ENCODE measurements at regions not wholly inside any gene's neighbourhood (a gene's known extent, or its start where the extent isn't known, plus 50 kb on each side); places are given as distances from the start of the nearest gene placed in this dataset.

GRCh38 chr14:56351861-56352260 is 227.7 kb upstream of the TMEM260 start:
- no peaks in the 10 kb centered on the region for H3K36me3 Mint-ChIP-seq
- Histone ChIP-seq H3K4me1 (ENCODE audit: control insufficient read depth, insufficient read depth, low read length) (no peaks in the 10 kb centered on the region), H3K4me3 (ENCODE audit: low read length) (no peak overlapping the region), H3K9me3 (ENCODE audit: control insufficient read depth, insufficient read depth, low read length) (no peaks in the 10 kb centered on the region), H3K27me3 (ENCODE audit: control insufficient read depth, insufficient read depth, low read length) (no peaks in the 10 kb centered on the region), H3K27ac (ENCODE audit: low read length) (no peak overlapping the region), H3K36me3 (ENCODE audit: control insufficient read depth, insufficient read depth, low read length) (no peaks in the 10 kb centered on the region)
- no peaks in the 10 kb centered on the region for H3K9me3 Mint-ChIP-seq
- 91% methylated on average over 4 of the region's 4 CpGs for WGBS (ENCODE audit: insufficient coverage)
- no peaks in the 10 kb centered on the region for H3K4me1 Mint-ChIP-seq
- no peak for TF ChIP-seq CTCF (IDR thresholded peaks at IDR 0.05)
- no peaks in the 10 kb centered on the region for H3K27me3 Mint-ChIP-seq (ENCODE audit: low read depth in 2 of 2)
- DNase-seq (no peak), ATAC-seq (no peak)
- intact Hi-C loops (cut with micrococcal nuclease) = no loop called here
- H3K27ac Mint-ChIP-seq = no peak overlapping the region
- no peak overlapping the region for H3K4me3 Mint-ChIP-seq

GRCh38 chr14:56352999-56353398 is 226.6 kb upstream of the TMEM260 start:
- Mint-ChIP-seq H3K27ac (no peak overlapping the region), H3K4me3 (no peak overlapping the region), H3K9me3 (no peaks in the 10 kb centered on the region), H3K36me3 (no peaks in the 10 kb centered on the region), H3K27me3 (ENCODE audit: low read depth in 2 of 2) (no peaks in the 10 kb centered on the region), H3K4me1 (no peaks in the 10 kb centered on the region)
- Histone ChIP-seq H3K4me1 (ENCODE audit: control insufficient read depth, insufficient read depth, low read length) (no peaks in the 10 kb centered on the region), H3K9me3 (ENCODE audit: control insufficient read depth, insufficient read depth, low read length) (no peaks in the 10 kb centered on the region), H3K27me3 (ENCODE audit: control insufficient read depth, insufficient read depth, low read length) (no peaks in the 10 kb centered on the region), H3K4me3 (ENCODE audit: low read length) (no peak overlapping the region), H3K36me3 (ENCODE audit: control insufficient read depth, insufficient read depth, low read length) (no peaks in the 10 kb centered on the region), H3K27ac (ENCODE audit: low read length) (no peak overlapping the region)
- intact Hi-C loops (cut with micrococcal nuclease) = no loop called here
- no peak for TF ChIP-seq CTCF (IDR thresholded peaks at IDR 0.05)
- DNase-seq (no peak), ATAC-seq (no peak)
- WGBS (ENCODE audit: insufficient coverage) = 94% methylated on average over 2 of the region's 2 CpGs

- Histone ChIP-seq H3K4me3 (ENCODE audit: low read length) (no peak overlapping the region), H3K36me3 (ENCODE audit: control insufficient read depth, insufficient read depth, low read length) (no peaks in the 10 kb centered on the region), H3K9me3 (ENCODE audit: control insufficient read depth, insufficient read depth, low read length) (no peaks in the 10 kb centered on the region), H3K27ac (ENCODE audit: low read length) (no peak overlapping the region), H3K4me1 (ENCODE audit: control insufficient read depth, insufficient read depth, low read length) (no peaks in the 10 kb centered on the region), H3K27me3 (ENCODE audit: control insufficient read depth, insufficient read depth, low read length) (no peaks in the 10 kb centered on the region)
- Mint-ChIP-seq H3K27me3 (ENCODE audit: low read depth in 2 of 2) (no peaks in the 10 kb centered on the region), H3K4me1 (peaks cover 0 to 9% of the 10 kb centered on the region in 2 donors), H3K27ac (no peak overlapping the region), H3K36me3 (no peaks in the 10 kb centered on the region), H3K9me3 (no peaks in the 10 kb centered on the region), H3K4me3 (no peak overlapping the region)
- WGBS (ENCODE audit: insufficient coverage) = 78% methylated on average over 9 of the region's 9 CpGs
- intact Hi-C loops (cut with micrococcal nuclease) = no loop called here
- no peak for DNase-seq
- TF ChIP-seq CTCF (IDR thresholded peaks at IDR 0.05) = no peak
- no peak for ATAC-seq
Measured at GRCh38 chr14:56357428-56357827, 222.2 kb upstream of the TMEM260 start.

- peaks cover 0 to 9% of the 10 kb centered on the region in 2 donors for H3K4me1 Mint-ChIP-seq
- no peaks in the 10 kb centered on the region for H3K9me3 Mint-ChIP-seq
- DNase-seq = no peak
- H3K4me1 ChIP-seq (ENCODE audit: control insufficient read depth, insufficient read depth, low read length) = no peaks in the 10 kb centered on the region
- ATAC-seq = no peak
- H3K4me3 Mint-ChIP-seq = no peak overlapping the region
- no peak overlapping the region for H3K27ac Mint-ChIP-seq
- no peak overlapping the region for H3K27ac ChIP-seq (ENCODE audit: low read length)
- H3K27me3 Mint-ChIP-seq (ENCODE audit: low read depth in 2 of 2) = no peaks in the 10 kb centered on the region
- no peaks in the 10 kb centered on the region for H3K36me3 Mint-ChIP-seq
- intact Hi-C loops (cut with micrococcal nuclease) = no loop called here
- no peaks in the 10 kb centered on the region for H3K36me3 ChIP-seq (ENCODE audit: control insufficient read depth, insufficient read depth, low read length)
- TF ChIP-seq CTCF (IDR thresholded peaks at IDR 0.05) = no peak
- 52% methylated on average over 2 of the region's 2 CpGs for whole genome bisulfite sequencing (ENCODE audit: insufficient coverage)
- no peaks in the 10 kb centered on the region for H3K9me3 ChIP-seq (ENCODE audit: control insufficient read depth, insufficient read depth, low read length)
- no peak overlapping the region for H3K4me3 ChIP-seq (ENCODE audit: low read length)
- no peaks in the 10 kb centered on the region for H3K27me3 ChIP-seq (ENCODE audit: control insufficient read depth, insufficient read depth, low read length)
Measured at GRCh38 chr14:56358275-56358674, 221.3 kb upstream of the TMEM260 start.

All from natural killer cell (primary cell).